ENCODE measurements at regions not wholly inside any gene's neighbourhood (a gene's known extent, or its start where the extent isn't known, plus 50 kb on each side); places are given as distances from the start of the nearest gene placed in this dataset.

- TF ChIP-seq, protein P1, sequence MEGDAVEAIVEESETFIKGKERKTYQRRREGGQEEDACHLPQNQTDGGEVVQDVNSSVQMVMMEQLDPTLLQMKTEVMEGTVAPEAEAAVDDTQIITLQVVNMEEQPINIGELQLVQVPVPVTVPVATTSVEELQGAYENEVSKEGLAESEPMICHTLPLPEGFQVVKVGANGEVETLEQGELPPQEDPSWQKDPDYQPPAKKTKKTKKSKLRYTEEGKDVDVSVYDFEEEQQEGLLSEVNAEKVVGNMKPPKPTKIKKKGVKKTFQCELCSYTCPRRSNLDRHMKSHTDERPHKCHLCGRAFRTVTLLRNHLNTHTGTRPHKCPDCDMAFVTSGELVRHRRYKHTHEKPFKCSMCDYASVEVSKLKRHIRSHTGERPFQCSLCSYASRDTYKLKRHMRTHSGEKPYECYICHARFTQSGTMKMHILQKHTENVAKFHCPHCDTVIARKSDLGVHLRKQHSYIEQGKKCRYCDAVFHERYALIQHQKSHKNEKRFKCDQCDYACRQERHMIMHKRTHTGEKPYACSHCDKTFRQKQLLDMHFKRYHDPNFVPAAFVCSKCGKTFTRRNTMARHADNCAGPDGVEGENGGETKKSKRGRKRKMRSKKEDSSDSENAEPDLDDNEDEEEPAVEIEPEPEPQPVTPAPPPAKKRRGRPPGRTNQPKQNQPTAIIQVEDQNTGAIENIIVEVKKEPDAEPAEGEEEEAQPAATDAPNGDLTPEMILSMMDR (conservative IDR thresholded peaks at IDR 0.05; ENCODE audit: control insufficient read depth, insufficient read depth, low read depth, low read length), result peak; percentile 66
- peak; percentile 42 for DNase-seq (ENCODE audit: low read depth)
- no peak overlapping the region for H3K4me3 ChIP-seq (ENCODE audit: control insufficient read depth, low read depth, low read length)
Measured at GRCh38 chr14:21868442-21869046, 194.9 kb upstream of the OR4E1 start.

DNA sequence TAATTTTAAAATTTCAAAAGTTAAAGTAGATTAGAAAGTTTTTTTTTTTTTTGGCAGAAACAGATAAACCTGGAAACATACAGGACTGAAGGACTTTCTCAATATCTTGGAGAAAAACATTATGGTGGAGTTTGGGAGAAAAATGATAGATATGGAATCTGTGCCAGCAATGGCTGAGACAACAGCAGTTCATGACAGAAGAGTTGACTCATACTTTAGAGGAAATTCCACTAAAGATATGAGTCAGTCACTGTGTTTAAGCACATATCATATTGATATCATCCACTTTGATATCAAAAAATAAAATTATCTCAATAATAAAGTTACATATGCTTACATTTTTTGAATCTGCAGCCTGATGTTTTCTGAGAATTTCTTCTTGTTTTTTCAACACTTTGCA is 193.9 kb upstream of the OR4E1 start:
- TF ChIP-seq, protein P1 (conservative IDR thresholded peaks at IDR 0.05; ENCODE audit: control insufficient read depth, insufficient read depth, low read depth, low read length), result no peak
- peak; percentile 54 for DNase-seq (ENCODE audit: low read depth)
- H3K4me3 ChIP-seq (ENCODE audit: control insufficient read depth, low read depth, low read length), result no peak overlapping the region

DNA sequence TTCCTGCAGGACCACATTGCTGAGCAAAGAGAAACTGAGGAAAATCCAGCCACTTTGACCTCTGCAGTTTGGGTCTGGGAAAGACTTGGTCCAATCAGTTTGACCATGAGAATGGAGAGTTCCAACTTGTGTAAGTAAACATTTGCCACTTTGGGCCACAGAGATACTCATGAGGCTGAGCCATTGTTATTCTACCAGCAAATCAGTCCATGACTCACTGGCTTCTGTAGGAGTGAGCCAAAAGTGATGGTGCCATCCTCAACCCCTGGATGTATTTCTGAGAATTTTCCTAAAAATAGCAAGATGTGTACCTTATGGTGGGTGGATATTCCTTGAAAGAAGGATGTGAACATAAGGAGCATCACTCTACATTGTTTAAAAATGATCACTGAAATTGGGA is 192.9 kb upstream of the OR4E1 start:
- peak; percentile 32 for DNase-seq (ENCODE audit: low read depth)
- TF ChIP-seq, protein P1 (conservative IDR thresholded peaks at IDR 0.05; ENCODE audit: control insufficient read depth, insufficient read depth, low read depth, low read length), result no peak
- no peak overlapping the region for H3K4me3 ChIP-seq (ENCODE audit: control insufficient read depth, low read depth, low read length)

- no peak overlapping the region for H3K4me3 ChIP-seq (ENCODE audit: control insufficient read depth, low read depth, low read length)
- TF ChIP-seq, protein P1 (conservative IDR thresholded peaks at IDR 0.05; ENCODE audit: control insufficient read depth, insufficient read depth, low read depth, low read length), result no peak
- DNase-seq (ENCODE audit: low read depth), result no peak
Measured at GRCh38 chr14:21863289-21863688, 189.7 kb upstream of the OR4E1 start.

DNA sequence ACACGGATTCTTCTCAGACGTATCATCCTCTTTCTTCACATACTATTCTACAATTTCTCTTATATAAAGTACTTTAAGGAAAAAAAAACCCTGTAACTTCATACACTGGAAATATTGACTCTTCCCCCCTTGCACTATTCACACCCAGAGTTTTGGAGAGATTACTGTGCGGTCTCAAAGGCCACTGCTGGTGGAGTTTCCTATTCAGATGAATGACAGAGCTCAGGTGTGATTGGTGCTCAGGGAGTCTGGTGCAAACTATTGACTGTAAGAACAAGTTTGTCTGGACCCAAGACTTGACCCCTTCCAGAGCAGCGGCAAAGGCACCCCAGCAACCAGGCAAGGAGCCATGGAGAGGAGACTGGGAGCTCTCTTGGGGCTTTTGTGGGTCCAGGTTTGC is 187.5 kb upstream of the OR4E1 start:
- H3K4me3 ChIP-seq (ENCODE audit: control insufficient read depth, low read depth, low read length), result no peak overlapping the region
- DNase-seq (ENCODE audit: low read depth), result no peak
- TF ChIP-seq, protein P1 (conservative IDR thresholded peaks at IDR 0.05; ENCODE audit: control insufficient read depth, insufficient read depth, low read depth, low read length), result no peak

GRCh38 chr14:21860172-21860571 is 186.6 kb upstream of the OR4E1 start:
- TF ChIP-seq, protein P1 (conservative IDR thresholded peaks at IDR 0.05; ENCODE audit: control insufficient read depth, insufficient read depth, low read depth, low read length), result peak; percentile 44
- H3K4me3 ChIP-seq (ENCODE audit: control insufficient read depth, low read depth, low read length), result no peak overlapping the region
- peak; percentile 29 for DNase-seq (ENCODE audit: low read depth)

- no peak overlapping the region for H3K4me3 ChIP-seq (ENCODE audit: control insufficient read depth, low read depth, low read length)
- DNase-seq (ENCODE audit: low read depth), result no peak
- TF ChIP-seq, protein P1 (conservative IDR thresholded peaks at IDR 0.05; ENCODE audit: control insufficient read depth, insufficient read depth, low read depth, low read length), result no peak
Measured at GRCh38 chr14:21852775-21853174, 179.2 kb upstream of the OR4E1 start.
